Retinal pigment epithelial cell (primary cell): ENCODE measurements at regions not wholly inside any gene's neighbourhood (a gene's known extent, or its start where the extent isn't known, plus 50 kb on each side); places are given as distances from the start of the nearest gene placed in this dataset.

ENCODE experiments used
- DNase-seq: peaks from one replicate; pipeline ENCODE4 v3.0.0-alpha.2; 2010; ENCODE audit warnings: low read depth
- H3K4me3 ChIP-seq: 2 replicates; pipeline ENCODE4 v1.5.1; 2011; ENCODE audit warnings: mild to moderate bottlenecking, low read length, control low read depth, moderate library complexity
- CTCF ChIP-seq: conservative IDR thresholded peaks from 2 replicates; pipeline ENCODE4 v1.5.1; 2011; ENCODE audit warnings: low read depth, low read length, control low read depth, inconsistent platforms

- no peak overlapping the region for H3K4me3 ChIP-seq
- DNase-seq, result no peak
- TF ChIP-seq CTCF, result no peak
Measured at GRCh38 chr2:216808805-216809425, 50.9 kb downstream of the TNP1 start.

GRCh38 chr2:216807857-216808272 is 52.0 kb downstream of the TNP1 start:
- TF ChIP-seq CTCF, result no peak
- H3K4me3 ChIP-seq, result no peak overlapping the region
- no peak for DNase-seq

- no peak for TF ChIP-seq CTCF
- no peak overlapping the region for H3K4me3 ChIP-seq
- no peak for DNase-seq
Measured at GRCh38 chr2:216804357-216805350, 55.2 kb downstream of the TNP1 start.

GRCh38 chr2:216803791-216804190 is 56.1 kb downstream of the TNP1 start:
- no peak overlapping the region for H3K4me3 ChIP-seq
- DNase-seq, result no peak
- no peak for TF ChIP-seq CTCF

- no peak for TF ChIP-seq CTCF
- no peak for DNase-seq
- H3K4me3 ChIP-seq, result no peak overlapping the region
Measured at GRCh38 chr2:216802516-216803215, 57.2 kb downstream of the TNP1 start.

GRCh38 chr2:216800836-216801235 is 59.0 kb downstream of the TNP1 start:
- DNase-seq, result no peak
- no peak overlapping the region for H3K4me3 ChIP-seq
- no peak for TF ChIP-seq CTCF
